HepG2 (cell line): ENCODE measurements at regions not wholly inside any gene's neighbourhood (a gene's known extent, or its start where the extent isn't known, plus 50 kb on each side); places are given as distances from the start of the nearest gene placed in this dataset.

Experiments used
- PTBP1 ChIP-seq: fragments of 200-400 bp; formaldehyde crosslinking; IDR thresholded peaks from 2 replicates; pipeline ENCODE4 v1.6.1; 2018; ENCODE audit warnings: low read length, low read depth; ENCODE audit not compliant: poor library complexity, severe bottlenecking
- ZIK1 ChIP-seq: sonication (generic); formaldehyde crosslinking; IDR thresholded peaks from 2 replicates; pipeline ENCODE4 v1.5.0; 2020; ENCODE audit warnings: mild to moderate bottlenecking, low read depth, missing genetic modification reagents, borderline replicate concordance
- ZNF263 ChIP-seq: sonication (generic); formaldehyde crosslinking; IDR thresholded peaks from 2 replicates; pipeline ENCODE4 v1.4.0; 2020; ENCODE audit warnings: missing genetic modification reagents
- ZNF280D ChIP-seq: sonication (generic); formaldehyde crosslinking; IDR thresholded peaks from 2 replicates; pipeline ENCODE4 v1.5.1; 2020; ENCODE audit warnings: mild to moderate bottlenecking, missing genetic modification reagents
- TF ChIP-seq, protein P1 (sequence below): sonication (generic); formaldehyde crosslinking; conservative IDR thresholded peaks from 2 replicates; pipeline ENCODE4 v1.4.0; 2020; ENCODE audit warnings: missing genetic modification reagents
- TF ChIP-seq, protein P2 (sequence below): sonication (generic); formaldehyde crosslinking; conservative IDR thresholded peaks from 2 replicates; pipeline ENCODE4 v1.4.0; 2020; ENCODE audit warnings: missing genetic modification reagents
- TF ChIP-seq, protein P3 (sequence below): sonication (generic); formaldehyde crosslinking; IDR thresholded peaks from 2 replicates; pipeline ENCODE4 v1.4.0; 2020; ENCODE audit warnings: mild to moderate bottlenecking, missing genetic modification reagents

GRCh38 chr12:89239534-89239933 is 112.8 kb downstream of the DUSP6 start (continued):
- TF ChIP-seq, protein P1, sequence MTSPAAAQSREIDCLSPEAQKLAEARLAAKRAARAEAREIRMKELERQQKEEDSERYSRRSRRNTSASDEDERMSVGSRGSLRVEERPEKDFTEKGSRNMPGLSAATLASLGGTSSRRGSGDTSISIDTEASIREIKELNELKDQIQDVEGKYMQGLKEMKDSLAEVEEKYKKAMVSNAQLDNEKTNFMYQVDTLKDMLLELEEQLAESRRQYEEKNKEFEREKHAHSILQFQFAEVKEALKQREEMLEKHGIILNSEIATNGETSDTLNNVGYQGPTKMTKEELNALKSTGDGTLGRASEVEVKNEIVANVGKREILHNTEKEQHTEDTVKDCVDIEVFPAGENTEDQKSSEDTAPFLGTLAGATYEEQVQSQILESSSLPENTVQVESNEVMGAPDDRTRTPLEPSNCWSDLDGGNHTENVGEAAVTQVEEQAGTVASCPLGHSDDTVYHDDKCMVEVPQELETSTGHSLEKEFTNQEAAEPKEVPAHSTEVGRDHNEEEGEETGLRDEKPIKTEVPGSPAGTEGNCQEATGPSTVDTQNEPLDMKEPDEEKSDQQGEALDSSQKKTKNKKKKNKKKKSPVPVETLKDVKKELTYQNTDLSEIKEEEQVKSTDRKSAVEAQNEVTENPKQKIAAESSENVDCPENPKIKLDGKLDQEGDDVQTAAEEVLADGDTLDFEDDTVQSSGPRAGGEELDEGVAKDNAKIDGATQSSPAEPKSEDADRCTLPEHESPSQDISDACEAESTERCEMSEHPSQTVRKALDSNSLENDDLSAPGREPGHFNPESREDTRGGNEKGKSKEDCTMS (CRISPR knock-in tag), result no peak
- TF ChIP-seq ZIK1 (CRISPR knock-in tag) (no peak), ZNF280D (no peak), PTBP1 (no peak), ZNF263 (no peak)
- TF ChIP-seq, protein P2, sequence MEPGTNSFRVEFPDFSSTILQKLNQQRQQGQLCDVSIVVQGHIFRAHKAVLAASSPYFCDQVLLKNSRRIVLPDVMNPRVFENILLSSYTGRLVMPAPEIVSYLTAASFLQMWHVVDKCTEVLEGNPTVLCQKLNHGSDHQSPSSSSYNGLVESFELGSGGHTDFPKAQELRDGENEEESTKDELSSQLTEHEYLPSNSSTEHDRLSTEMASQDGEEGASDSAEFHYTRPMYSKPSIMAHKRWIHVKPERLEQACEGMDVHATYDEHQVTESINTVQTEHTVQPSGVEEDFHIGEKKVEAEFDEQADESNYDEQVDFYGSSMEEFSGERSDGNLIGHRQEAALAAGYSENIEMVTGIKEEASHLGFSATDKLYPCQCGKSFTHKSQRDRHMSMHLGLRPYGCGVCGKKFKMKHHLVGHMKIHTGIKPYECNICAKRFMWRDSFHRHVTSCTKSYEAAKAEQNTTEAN (CRISPR knock-in tag), result no peak
- TF ChIP-seq, protein P3, sequence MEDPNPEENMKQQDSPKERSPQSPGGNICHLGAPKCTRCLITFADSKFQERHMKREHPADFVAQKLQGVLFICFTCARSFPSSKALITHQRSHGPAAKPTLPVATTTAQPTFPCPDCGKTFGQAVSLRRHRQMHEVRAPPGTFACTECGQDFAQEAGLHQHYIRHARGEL (CRISPR knock-in tag), result no peak
